Lung (tissue), 11 donors: ENCODE measurements at regions not wholly inside any gene's neighbourhood (a gene's known extent, or its start where the extent isn't known, plus 50 kb on each side); places are given as distances from the start of the nearest gene placed in this dataset.

ENCODE experiments used
- ATAC-seq: fragments of 200-7000 bp; cut with Tn5 transposase; one replicate; pipeline ENCODE4 v1.9.1; 2020; ENCODE audit warnings: moderate number of reproducible peaks; ENCODE audit not compliant: insufficient read depth, low FRiP score
- DNase-seq, 3 donors: peaks; one replicate each; pipeline ENCODE4 v3.0.0-alpha.2; 2013 to 2017
- H3K27ac ChIP-seq, 2 donors: one replicate each; pipeline ENCODE4 v1.5.1; 2013; ENCODE audit warnings: mild to moderate bottlenecking in 2 of 2, moderate library complexity in 2 of 2, control low read depth in 1 of 2, inconsistent platforms in 1 of 2, low read depth in 1 of 2, low read length in 1 of 2
- H3K27me3 ChIP-seq, 3 donors: one replicate each; pipeline ENCODE4 v1.5.1; 2013; ENCODE audit warnings: low read length in 2 of 3; ENCODE audit not compliant: control insufficient read depth in 3 of 3, insufficient read depth in 3 of 3
- H3K36me3 ChIP-seq, 4 donors: one replicate each; pipeline ENCODE4 v1.5.1; 2013; ENCODE audit warnings: low read length in 4 of 4, mild to moderate bottlenecking in 1 of 4, moderate library complexity in 1 of 4; ENCODE audit not compliant: control insufficient read depth in 4 of 4, insufficient read depth in 4 of 4
- H3K4me1 ChIP-seq, 5 donors: one replicate each; pipeline ENCODE4 v1.5.1; 2013; ENCODE audit warnings: low read length in 5 of 5, mild to moderate bottlenecking in 2 of 5, moderate library complexity in 1 of 5; ENCODE audit not compliant: control insufficient read depth in 5 of 5, insufficient read depth in 5 of 5
- H3K4me3 ChIP-seq: one replicate; pipeline ENCODE4 v1.5.1; 2013; ENCODE audit warnings: mild to moderate bottlenecking, control low read depth, moderate library complexity
- H3K9ac ChIP-seq, 2 donors: one replicate each; pipeline ENCODE4 v1.5.1; 2013; ENCODE audit warnings: low read length in 2 of 2, control low read depth in 1 of 2; ENCODE audit not compliant: insufficient read depth in 1 of 2
- H3K9me3 ChIP-seq, 4 donors: one replicate each; pipeline ENCODE4 v1.5.1; 2013; ENCODE audit warnings: low read length in 3 of 4, mild to moderate bottlenecking in 1 of 4, moderate library complexity in 1 of 4; ENCODE audit not compliant: control insufficient read depth in 4 of 4, insufficient read depth in 3 of 4
- CTCF ChIP-seq: IDR thresholded peaks from 2 replicates; pipeline ENCODE4 v1.5.1; 2012; ENCODE audit warnings: mild to moderate bottlenecking; ENCODE audit errors: control extremely low read depth, extremely low read depth
- WGBS, 2 donors: extraction: QIAGEN DNeasy Blood & Tissue Kit; methylation state at CpG; one replicate each; pipeline ENCODE4 v1.1.7; 2013; 5-methylcytosine and 5-hydroxymethylcytosine counted together
- donor health status: control.
- donor health status: control.
- donor health status: Bipolar disorder and iron deficiency.
- donor health status: healthy.
- donor health status: DM: yes; HTN: yes; CAD: no.

- ATAC-seq (no peak), DNase-seq (peak in 2 of 3 donors; percentile 11 to 26)
- H3K9me3 ChIP-seq: no peaks in the 10 kb centered on the region
- no peaks in the 10 kb centered on the region for H3K36me3 ChIP-seq
- 68 to 80% methylated on average over 3 of the region's 3 CpGs for WGBS, 2 donors
- no peaks in the 10 kb centered on the region for H3K27me3 ChIP-seq
- H3K4me1 ChIP-seq: peaks cover 0 to 16% (median 1%) of the 10 kb centered on the region in 5 donors
- no peak overlapping the region for H3K9ac ChIP-seq
- no peak overlapping the region for H3K4me3 ChIP-seq
- H3K27ac ChIP-seq: no peak overlapping the region
- TF ChIP-seq CTCF: no peak
These were observed 353.4 kb downstream of the SPRY1 start for GRCh38 chr4:123750044-123750443.

GRCh38 chr4:123755655-123756054 is 359.1 kb downstream of the SPRY1 start:
- Histone ChIP-seq H3K4me3 (no peak overlapping the region), H3K27me3 (no peaks in the 10 kb centered on the region), H3K4me1 (peaks cover 0 to 2% (median 0%) of the 10 kb centered on the region in 5 donors), H3K9me3 (no peaks in the 10 kb centered on the region), H3K9ac (no peak overlapping the region), H3K27ac (no peak overlapping the region), H3K36me3 (no peaks in the 10 kb centered on the region)
- 94 to 96% methylated on average over 2 of the region's 2 CpGs for WGBS, 2 donors
- no peak for DNase-seq
- no peak for TF ChIP-seq CTCF
- no peak for ATAC-seq

- H3K36me3 ChIP-seq: no peaks in the 10 kb centered on the region
- H3K4me3 ChIP-seq: no peak overlapping the region
- H3K27ac ChIP-seq: no peak overlapping the region
- no peak for TF ChIP-seq CTCF
- ATAC-seq (no peak), DNase-seq (no peak)
- H3K9ac ChIP-seq: no peak overlapping the region
- H3K9me3 ChIP-seq: no peaks in the 10 kb centered on the region
- no peaks in the 10 kb centered on the region for H3K4me1 ChIP-seq
- H3K27me3 ChIP-seq: no peaks in the 10 kb centered on the region
- WGBS, 2 donors: 60 to 63% methylated on average over 2 of the region's 2 CpGs
These were observed 371.2 kb downstream of the SPRY1 start for GRCh38 chr4:123767806-123768205.

GRCh38 chr4:123770884-123771283 is 374.3 kb downstream of the SPRY1 start:
- no peak for TF ChIP-seq CTCF
- H3K27me3 ChIP-seq: no peaks in the 10 kb centered on the region
- H3K9ac ChIP-seq: no peak overlapping the region
- DNase-seq (no peak), ATAC-seq (no peak)
- H3K4me1 ChIP-seq: no peaks in the 10 kb centered on the region
- H3K27ac ChIP-seq: no peak overlapping the region
- H3K9me3 ChIP-seq: no peaks in the 10 kb centered on the region
- no peak overlapping the region for H3K4me3 ChIP-seq
- 93 to 99% methylated on average over 3 of the region's 3 CpGs for WGBS, 2 donors
- H3K36me3 ChIP-seq: no peaks in the 10 kb centered on the region
